HS-27A (cell line): ENCODE measurements at regions not wholly inside any gene's neighbourhood (a gene's known extent, or its start where the extent isn't known, plus 50 kb on each side); places are given as distances from the start of the nearest gene placed in this dataset.
A peak's percentile ranks its signal among the peaks of the same experiment; 100 is the strongest.

Experiments
- DNase-seq: peaks from one replicate; pipeline ENCODE4 v3.0.0-alpha.2; 2012; ENCODE audit warnings: low read depth, missing footprints

DNA sequence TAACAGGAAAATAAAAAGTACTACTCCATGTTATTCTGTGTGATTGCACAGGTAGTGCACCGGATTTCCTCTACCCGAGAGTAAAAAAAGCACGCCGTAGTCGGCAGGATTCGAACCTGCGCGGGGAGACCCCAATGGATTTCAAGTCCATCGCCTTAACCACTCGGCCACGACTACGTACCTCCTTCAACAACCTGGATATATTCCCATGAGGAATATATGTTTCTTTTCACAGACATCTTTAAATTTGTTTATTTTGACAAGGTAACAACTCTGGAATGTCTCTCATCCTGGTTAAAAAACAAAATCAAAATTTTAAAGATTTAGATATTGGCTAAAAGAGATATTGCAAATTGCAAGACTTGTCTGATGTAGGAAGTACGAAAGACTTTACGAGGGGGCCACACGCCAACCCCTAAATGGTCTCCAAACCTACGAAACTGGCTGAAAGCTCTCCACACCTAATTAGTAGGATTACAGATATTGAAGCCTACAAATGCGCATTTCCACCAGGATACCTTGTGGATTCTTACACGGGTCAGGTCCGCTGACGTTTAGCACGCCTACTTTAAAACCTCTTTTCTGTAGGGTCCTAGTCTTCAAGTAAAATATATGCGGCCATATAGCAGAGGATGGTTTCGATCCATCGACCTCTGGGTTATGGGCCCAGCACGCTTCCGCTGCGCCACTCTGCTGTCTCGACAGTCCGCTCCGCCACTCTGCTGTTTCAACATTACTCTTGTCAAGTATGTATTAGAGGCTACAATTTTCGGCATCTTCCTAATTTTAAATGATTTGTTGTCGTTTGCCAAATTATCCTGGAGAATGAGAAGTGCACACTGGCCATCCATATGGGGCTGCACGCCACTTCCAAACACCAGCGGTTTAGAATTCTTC lies 52.2 kb upstream of the BTN3A2 start:
- DNase-seq = peak; percentile 95
